Activated CD4-positive, alpha-beta memory T cell treated with anti-CD3 and anti-CD28 coated beads, Interleukin-2, amount 10 ng/mL, durations not matched to agents 7 days and 5 days (primary cell): ENCODE measurements at regions not wholly inside any gene's neighbourhood (a gene's known extent, or its start where the extent isn't known, plus 50 kb on each side); places are given as distances from the start of the nearest gene placed in this dataset.
"Not testable (repeated sequence)": the region's sequence is repeated elsewhere in the genome, so short reads cannot be mapped to it uniquely, and the experiment has no call there.

Experiments
- CTCF ChIA-PET: fragments of 350-600 bp; sonication (Branson Sonifier 250); formaldehyde crosslinking; loops from one replicate; lab custom pipeline; 2021; ENCODE audit warnings: antibody characterized with exemption, inconsistent platforms; lab: Charles Lee
- POLR2A ChIA-PET: fragments of 350-600 bp; sonication (Branson Sonifier 250); formaldehyde crosslinking; loops from one replicate; lab custom pipeline; 2021; ENCODE audit warnings: antibody characterized with exemption; lab: Charles Lee
- DNase-seq: peaks from one replicate; pipeline ENCODE4 v3.0.0-alpha.2; 2020
- H3K27ac Mint-ChIP-seq: one replicate; pipeline ENCODE4 v1.8.0; 2021; ENCODE audit warnings: mild to moderate bottlenecking, mixed read lengths
- H3K27me3 Mint-ChIP-seq: one replicate; pipeline ENCODE4 v1.8.0; 2021; ENCODE audit warnings: mixed read lengths
- H3K36me3 Mint-ChIP-seq: one replicate; pipeline ENCODE4 v1.8.0; 2021; ENCODE audit warnings: low read depth, mixed read lengths
- H3K4me1 Mint-ChIP-seq: one replicate; pipeline ENCODE4 v1.8.0; 2021; ENCODE audit warnings: mixed read lengths
- H3K4me3 Mint-ChIP-seq: one replicate; pipeline ENCODE4 v1.8.0; 2021; ENCODE audit warnings: mild to moderate bottlenecking, mixed read lengths
- H3K9me3 Mint-ChIP-seq: one replicate; pipeline ENCODE4 v1.8.0; 2021; ENCODE audit warnings: mixed read lengths

DNA sequence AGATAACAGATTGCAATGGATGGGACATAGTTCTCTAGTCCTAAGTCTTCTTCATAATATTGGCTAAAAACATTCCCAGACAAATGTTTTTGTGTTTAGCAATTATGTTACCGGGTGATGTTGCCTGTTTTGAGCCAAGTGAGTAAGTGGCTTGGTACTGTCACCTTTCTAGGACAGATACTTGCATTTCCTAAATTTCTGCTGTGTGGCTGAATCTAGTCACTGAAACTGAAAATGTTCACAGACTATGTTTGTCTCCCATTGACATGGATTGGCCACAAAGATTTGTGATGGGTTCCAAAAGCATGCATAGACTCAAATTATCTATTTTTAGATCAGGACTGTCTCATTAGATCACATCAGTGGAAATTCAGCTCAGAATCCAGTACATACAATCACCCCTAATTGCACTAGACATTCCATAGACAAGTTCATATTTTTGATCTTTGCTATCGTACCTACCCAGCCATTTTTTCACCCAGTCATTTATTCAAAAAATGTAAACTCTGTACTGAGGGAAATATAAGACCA is 1222.1 kb upstream of the AUTS2 start:
- no peaks in the 10 kb centered on the region for H3K27me3 Mint-ChIP-seq
- no peaks in the 10 kb centered on the region for H3K36me3 Mint-ChIP-seq
- H3K4me1 Mint-ChIP-seq: no peaks in the 10 kb centered on the region

DNA sequence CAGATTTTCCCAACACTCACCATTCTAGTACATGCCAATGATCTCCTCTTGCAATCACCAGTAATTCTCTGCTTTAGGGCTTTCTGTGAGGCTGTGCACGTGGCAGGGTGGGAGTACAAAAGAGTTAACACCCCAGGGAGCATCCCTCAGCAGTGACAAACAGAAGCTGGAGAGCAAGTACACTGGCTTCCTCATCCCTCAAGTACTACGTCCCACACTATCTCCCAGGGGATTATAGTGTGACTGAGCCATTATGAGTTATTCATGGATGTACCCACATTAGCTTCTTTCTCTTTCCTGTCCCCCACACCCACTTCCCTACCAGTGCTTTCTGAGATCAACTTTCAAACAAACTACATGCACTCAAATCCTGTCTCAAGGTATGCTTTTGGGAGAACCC is 1216.5 kb upstream of the AUTS2 start:
- Mint-ChIP-seq H3K27me3 (no peaks in the 10 kb centered on the region), H3K4me1 (no peaks in the 10 kb centered on the region), H3K4me3 (no peak overlapping the region), H3K27ac (no peak overlapping the region), H3K9me3 (peaks cover 41% of the 10 kb centered on the region), H3K36me3 (no peaks in the 10 kb centered on the region)
- POLR2A ChIA-PET: no interaction called here
- CTCF ChIA-PET: no interaction called here
- no peak for DNase-seq

More for the DNA sequence above, 1222.1 kb upstream of the AUTS2 start:
- Mint-ChIP-seq H3K27ac (no peak overlapping the region), H3K9me3 (peaks cover 36% of the 10 kb centered on the region), H3K4me3 (no peak overlapping the region)
- POLR2A ChIA-PET: no interaction called here
- CTCF ChIA-PET: no interaction called here
- no peak for DNase-seq

DNA sequence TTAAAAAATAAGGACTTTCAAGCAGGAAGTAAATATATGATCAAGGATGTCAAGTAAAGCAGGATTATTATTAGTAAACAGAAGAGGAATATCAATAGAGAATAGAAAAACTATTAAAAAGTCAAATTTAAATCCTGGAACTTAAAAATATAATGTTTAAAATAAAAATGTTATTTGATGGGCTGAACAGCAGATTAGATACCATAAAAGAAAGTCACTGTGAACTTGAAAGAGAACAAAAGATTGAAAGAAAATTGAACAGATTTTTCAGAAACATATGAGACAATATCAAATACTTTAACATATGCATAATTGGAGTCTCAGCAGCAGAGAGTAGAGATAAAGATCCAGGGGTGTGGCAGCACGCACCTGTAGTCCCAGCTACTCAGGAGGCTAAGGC is 1213.7 kb upstream of the AUTS2 start:
- no peaks in the 10 kb centered on the region for H3K4me1 Mint-ChIP-seq
- H3K27ac Mint-ChIP-seq: no peak overlapping the region
- no peak for DNase-seq
- ChIA-PET CTCF (no interaction called here), POLR2A (no interaction called here)
- no peaks in the 10 kb centered on the region for H3K36me3 Mint-ChIP-seq
- peaks cover 42% of the 10 kb centered on the region for H3K9me3 Mint-ChIP-seq
- H3K27me3 Mint-ChIP-seq: no peaks in the 10 kb centered on the region
- H3K4me3 Mint-ChIP-seq: no peak overlapping the region

DNA sequence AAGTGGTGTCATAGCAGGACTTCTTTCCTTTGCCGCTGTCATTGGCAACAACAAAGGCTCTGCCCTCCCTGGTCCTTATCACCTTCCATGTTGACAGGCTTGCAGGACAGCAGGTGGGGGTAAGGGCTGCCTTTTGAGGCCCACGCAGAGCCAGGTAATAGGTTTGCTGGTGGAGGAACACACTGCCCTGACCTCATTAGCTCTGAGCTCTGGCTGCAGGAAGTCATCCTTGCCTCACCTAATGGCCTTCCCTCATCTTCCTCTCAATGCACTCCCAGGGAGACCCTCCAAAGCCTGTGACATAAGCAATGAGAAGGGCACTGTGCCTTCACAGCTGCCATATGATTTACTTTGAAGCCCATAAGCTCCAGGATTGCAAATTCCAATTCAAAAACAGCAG is 1205.2 kb upstream of the AUTS2 start:
- POLR2A ChIA-PET: no interaction called here

DNA sequence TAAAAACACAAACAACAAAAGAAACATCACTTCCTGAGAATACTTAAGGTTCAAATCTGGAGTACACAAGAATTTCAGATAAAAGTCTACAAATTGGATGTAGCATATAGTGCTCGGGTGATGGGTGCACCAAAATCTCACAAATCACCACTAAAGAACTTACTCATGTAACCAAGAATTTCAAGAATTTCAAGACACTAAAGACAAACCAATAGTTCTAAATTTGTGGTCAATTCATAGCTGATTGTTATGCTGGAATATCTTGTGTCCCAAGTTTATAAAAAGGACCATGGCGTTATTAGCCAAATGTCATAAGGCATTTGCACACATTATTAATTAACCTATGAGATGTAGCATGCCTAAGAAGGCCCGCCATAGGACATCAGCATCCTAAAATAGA is 1204.1 kb upstream of the AUTS2 start:
- H3K27ac Mint-ChIP-seq: no peak overlapping the region
- no peaks in the 10 kb centered on the region for H3K27me3 Mint-ChIP-seq
- no peak for DNase-seq
- no peak overlapping the region for H3K4me3 Mint-ChIP-seq
- no peaks in the 10 kb centered on the region for H3K36me3 Mint-ChIP-seq
- H3K4me1 Mint-ChIP-seq: no peaks in the 10 kb centered on the region
- peaks cover 24% of the 10 kb centered on the region for H3K9me3 Mint-ChIP-seq
- CTCF ChIA-PET: no interaction called here
- POLR2A ChIA-PET: no interaction called here

More for the DNA sequence above, 1205.2 kb upstream of the AUTS2 start:
- CTCF ChIA-PET: no interaction called here
- H3K9me3 Mint-ChIP-seq: peaks cover 23% of the 10 kb centered on the region
- no peaks in the 10 kb centered on the region for H3K4me1 Mint-ChIP-seq
- H3K27me3 Mint-ChIP-seq: no peaks in the 10 kb centered on the region
- DNase-seq: no peak
- H3K36me3 Mint-ChIP-seq: no peaks in the 10 kb centered on the region
- H3K4me3 Mint-ChIP-seq: no peak overlapping the region
- no peak overlapping the region for H3K27ac Mint-ChIP-seq

DNA sequence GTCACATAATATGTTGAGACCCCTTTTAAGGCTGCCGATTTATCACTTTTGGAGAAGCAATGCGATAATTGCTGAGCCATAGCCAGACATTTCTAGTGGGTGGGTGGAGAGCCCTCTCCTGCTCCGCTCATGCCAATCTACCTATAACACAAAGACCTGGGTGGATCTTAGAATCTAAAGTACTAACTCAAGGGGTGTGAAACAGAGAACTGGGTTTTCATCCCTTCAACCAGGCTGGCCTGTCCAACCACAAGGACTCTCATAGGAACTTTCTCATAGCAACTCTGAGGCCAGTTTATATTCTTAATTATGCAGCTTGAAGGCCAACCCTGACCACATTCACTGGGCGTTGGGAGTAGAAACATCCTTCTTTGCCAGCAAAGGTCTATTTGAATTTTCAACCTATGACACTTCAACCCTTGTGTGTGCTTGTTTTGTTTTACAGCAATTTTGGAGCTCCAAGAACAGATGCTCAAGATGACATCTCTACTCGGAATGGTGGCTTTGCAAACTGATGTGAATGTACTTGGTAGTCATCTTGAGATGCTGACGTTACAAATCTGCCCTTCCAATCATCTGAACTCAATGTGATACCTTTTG is 1198.2 kb upstream of the AUTS2 start:
- Mint-ChIP-seq H3K4me3 (no peak overlapping the region), H3K27me3 (no peaks in the 10 kb centered on the region), H3K36me3 (no peaks in the 10 kb centered on the region), H3K27ac (no peak overlapping the region), H3K4me1 (no peaks in the 10 kb centered on the region), H3K9me3 (peaks cover 28% of the 10 kb centered on the region)
- DNase-seq: no peak
- POLR2A ChIA-PET: no interaction called here
- CTCF ChIA-PET: no interaction called here

DNA sequence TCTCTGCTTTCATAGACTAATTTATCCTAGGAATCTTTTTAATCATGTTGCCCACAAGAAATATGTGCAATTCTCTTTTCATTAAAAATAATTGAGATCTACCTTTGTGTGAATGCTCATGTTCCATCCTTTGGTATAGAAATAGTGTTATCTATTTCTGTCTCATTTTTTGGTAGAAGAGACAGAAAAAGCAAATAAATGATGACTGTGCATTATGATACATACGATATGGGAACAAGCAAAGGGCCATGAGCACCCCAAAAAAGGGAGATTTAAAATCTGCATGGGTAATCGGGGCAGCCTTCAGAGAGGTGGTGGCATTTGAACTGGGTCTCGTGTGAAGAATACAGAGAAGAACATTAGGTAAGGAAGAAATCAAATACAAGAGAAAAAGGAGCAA is 1197.5 kb upstream of the AUTS2 start:
- Mint-ChIP-seq H3K27me3 (no peaks in the 10 kb centered on the region), H3K36me3 (no peaks in the 10 kb centered on the region), H3K4me3 (no peak overlapping the region), H3K9me3 (peaks cover 28% of the 10 kb centered on the region), H3K27ac (no peak overlapping the region), H3K4me1 (no peaks in the 10 kb centered on the region)
- ChIA-PET POLR2A (no interaction called here), CTCF (no interaction called here)
- DNase-seq: no peak

DNA sequence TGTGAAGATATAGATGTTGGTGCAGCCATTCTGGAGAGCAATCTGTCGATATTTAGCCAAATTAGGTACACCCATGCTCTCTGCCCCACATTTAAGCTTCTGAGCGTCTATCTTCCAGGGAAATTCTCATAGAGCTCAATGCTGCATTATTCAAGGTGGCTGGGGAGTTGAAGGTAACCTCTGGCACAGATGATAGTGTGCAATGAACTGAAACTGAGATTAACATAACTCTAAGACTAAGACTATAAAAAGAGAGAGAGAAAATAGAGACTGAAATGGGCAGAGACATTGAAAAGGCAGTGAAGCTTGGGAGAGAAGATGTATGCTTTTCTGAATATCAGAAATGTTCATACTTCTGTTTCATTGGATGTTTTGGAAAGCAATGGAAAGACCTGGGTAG is 1197.0 kb upstream of the AUTS2 start:
- POLR2A ChIA-PET: no interaction called here
- Mint-ChIP-seq H3K27ac (no peak overlapping the region), H3K27me3 (no peaks in the 10 kb centered on the region), H3K9me3 (peaks cover 24% of the 10 kb centered on the region), H3K4me1 (no peaks in the 10 kb centered on the region), H3K4me3 (no peak overlapping the region), H3K36me3 (no peaks in the 10 kb centered on the region)
- DNase-seq: no peak
- CTCF ChIA-PET: no interaction called here

DNA sequence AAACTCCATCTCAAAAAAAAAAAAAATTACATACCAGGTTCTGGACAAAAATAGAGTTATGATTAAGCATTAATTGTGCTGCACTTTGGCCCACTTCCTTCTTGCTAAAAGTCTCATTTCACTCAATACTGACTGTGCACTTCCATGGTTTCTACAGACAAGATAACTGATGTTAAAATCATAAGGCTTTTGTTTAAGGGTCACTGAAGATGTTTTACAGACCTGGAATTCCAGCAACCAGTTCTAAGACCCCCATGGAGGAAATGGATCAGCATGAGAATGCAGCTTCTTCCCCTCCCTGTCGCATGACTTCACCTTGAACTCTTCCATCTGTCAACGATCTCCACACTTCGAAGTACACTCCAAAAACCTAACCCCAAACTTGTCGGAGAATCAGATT is 1191.8 kb upstream of the AUTS2 start:
- Mint-ChIP-seq H3K4me3 (no peak overlapping the region), H3K9me3 (peaks cover 5% of the 10 kb centered on the region), H3K27ac (no peak overlapping the region), H3K36me3 (no peaks in the 10 kb centered on the region), H3K4me1 (no peaks in the 10 kb centered on the region), H3K27me3 (no peaks in the 10 kb centered on the region)
- no peak for DNase-seq
- POLR2A ChIA-PET: no interaction called here
- CTCF ChIA-PET: no interaction called here

DNA sequence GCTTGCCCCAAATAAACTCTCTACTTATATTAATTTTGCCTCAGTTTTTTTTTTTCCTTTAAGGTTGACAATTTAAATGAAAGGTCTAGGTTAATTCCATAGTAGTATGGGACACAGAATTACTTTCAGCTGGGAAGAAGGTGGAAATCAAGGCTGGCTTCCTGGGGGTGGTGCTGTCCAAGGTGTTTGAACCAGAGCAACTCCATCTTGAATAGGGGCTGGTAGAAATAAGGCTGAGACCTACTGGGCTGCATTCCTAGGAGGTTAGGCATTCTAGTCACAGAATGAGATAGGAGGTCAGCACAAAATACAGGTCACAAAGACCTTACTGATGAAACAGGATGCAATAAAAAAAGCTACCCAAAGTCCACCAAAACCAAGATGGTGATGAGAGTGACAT is 1190.8 kb upstream of the AUTS2 start:
- Mint-ChIP-seq H3K27ac (no peak overlapping the region), H3K9me3 (peaks cover 5% of the 10 kb centered on the region), H3K27me3 (no peaks in the 10 kb centered on the region), H3K36me3 (no peaks in the 10 kb centered on the region), H3K4me3 (no peak overlapping the region), H3K4me1 (no peaks in the 10 kb centered on the region)
- CTCF ChIA-PET: no interaction called here
- POLR2A ChIA-PET: no interaction called here
- no peak for DNase-seq

DNA sequence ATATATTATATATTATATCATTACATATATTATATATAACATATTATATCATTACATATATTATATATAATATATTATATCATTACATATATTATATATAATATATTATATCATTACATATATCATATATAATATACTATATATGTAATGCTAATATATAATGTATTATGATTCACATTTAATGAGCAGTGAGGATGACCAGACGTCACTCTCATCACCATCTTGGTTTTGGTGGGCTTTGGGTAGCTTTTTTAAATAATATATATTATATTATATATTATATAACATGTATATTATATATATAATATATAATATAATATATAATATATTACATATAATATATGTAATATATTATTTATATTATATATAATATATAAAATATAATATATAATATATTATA is 1189.4 kb upstream of the AUTS2 start:
- CTCF ChIA-PET: no interaction called here
- H3K4me1 Mint-ChIP-seq: no peaks in the 10 kb centered on the region

DNA sequence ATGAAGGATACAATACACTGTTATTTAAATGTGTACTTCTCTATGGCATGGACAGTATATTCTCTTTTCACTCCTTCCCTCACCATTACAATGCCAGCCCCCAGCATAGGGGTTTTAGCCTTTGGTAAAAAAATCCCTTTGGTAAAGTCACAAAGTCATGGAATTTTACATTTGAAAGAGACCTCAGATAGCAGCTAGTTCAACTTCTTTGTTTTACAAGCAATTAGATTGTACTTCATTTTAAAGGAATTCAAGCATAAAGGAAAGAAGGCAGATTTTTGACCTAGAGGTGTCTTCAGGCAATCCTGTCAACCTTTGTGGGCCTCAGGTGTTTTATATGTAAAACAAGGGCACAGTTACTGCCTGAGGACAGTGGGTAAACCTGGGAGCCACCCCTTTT is 1188.4 kb upstream of the AUTS2 start:
- POLR2A ChIA-PET: no interaction called here

More for the DNA sequence above, 1189.4 kb upstream of the AUTS2 start:
- Mint-ChIP-seq H3K36me3 (no peaks in the 10 kb centered on the region), H3K4me3 (no peak overlapping the region), H3K27ac (no peak overlapping the region), H3K27me3 (no peaks in the 10 kb centered on the region), H3K9me3 (peaks cover 3% of the 10 kb centered on the region)
- POLR2A ChIA-PET: no interaction called here
- DNase-seq: no peak

DNA sequence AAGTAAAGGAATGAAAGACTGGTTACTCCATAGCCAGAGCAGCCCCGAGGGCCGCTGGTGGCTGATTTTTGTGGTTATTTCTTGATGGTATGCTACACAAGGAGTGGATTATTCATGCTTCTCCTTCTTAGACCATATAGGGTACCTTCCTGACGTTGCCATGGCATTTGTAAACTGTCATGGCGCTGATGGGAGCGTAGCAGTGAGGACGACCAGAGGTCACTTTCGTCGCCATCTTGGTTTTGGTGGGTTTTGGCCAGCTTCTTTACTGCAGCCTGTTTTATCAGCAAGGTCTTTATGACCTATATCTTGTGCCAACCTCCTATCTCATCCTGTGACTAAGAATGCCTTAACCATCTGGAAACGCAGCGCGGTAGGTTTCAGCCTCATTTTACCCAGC is 1187.6 kb upstream of the AUTS2 start:
- H3K27me3 Mint-ChIP-seq, H3K9me3 Mint-ChIP-seq, H3K4me3 Mint-ChIP-seq, H3K4me1 Mint-ChIP-seq, H3K27ac Mint-ChIP-seq, CTCF ChIA-PET, H3K36me3 Mint-ChIP-seq, POLR2A ChIA-PET, DNase-seq: not testable (repeated sequence)

More for the DNA sequence above, 1188.4 kb upstream of the AUTS2 start:
- Mint-ChIP-seq H3K27me3 (no peaks in the 10 kb centered on the region), H3K27ac (no peak overlapping the region), H3K4me1 (no peaks in the 10 kb centered on the region), H3K9me3 (peaks cover 7% of the 10 kb centered on the region), H3K36me3 (no peaks in the 10 kb centered on the region), H3K4me3 (no peak overlapping the region)
- no peak for DNase-seq
- CTCF ChIA-PET: no interaction called here

DNA sequence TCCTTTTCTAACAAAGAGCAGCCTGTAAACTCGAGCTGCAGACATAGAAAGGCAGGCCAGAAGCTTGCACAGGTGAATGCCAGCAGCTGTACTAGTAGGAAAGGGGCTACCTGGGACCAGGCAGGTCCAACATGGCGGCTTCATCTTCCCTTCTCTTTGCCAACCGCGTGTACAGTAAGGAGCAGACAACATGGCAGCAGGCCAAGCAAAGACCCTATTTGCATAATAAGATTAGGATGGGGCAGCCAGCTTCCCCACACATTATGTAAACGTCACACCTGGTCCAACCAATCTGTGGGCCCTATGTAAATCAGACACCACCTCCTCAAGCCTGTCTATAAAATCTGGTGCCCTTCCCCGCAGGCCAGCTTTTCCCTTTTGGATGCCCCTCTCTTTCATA is 1186.5 kb upstream of the AUTS2 start:
- H3K9me3 Mint-ChIP-seq: peaks cover 10% of the 10 kb centered on the region
- CTCF ChIA-PET: no interaction called here
- POLR2A ChIA-PET: no interaction called here

More for the DNA sequence above, 1186.5 kb upstream of the AUTS2 start:
- no peak for DNase-seq
- Mint-ChIP-seq H3K4me3 (no peak overlapping the region), H3K4me1 (no peaks in the 10 kb centered on the region), H3K36me3 (no peaks in the 10 kb centered on the region), H3K27me3 (no peaks in the 10 kb centered on the region), H3K27ac (no peak overlapping the region)
